HepG2 (cell line): ENCODE measurements at regions not wholly inside any gene's neighbourhood (a gene's known extent, or its start where the extent isn't known, plus 50 kb on each side); places are given as distances from the start of the nearest gene placed in this dataset.

Source experiments
- CHD2 ChIP-seq: IDR thresholded peaks from 2 replicates; pipeline ENCODE4 v1.6.1; 2011; ENCODE audit warnings: low read depth, low read length, improper control_type of control experiment
- FOXJ3 ChIP-seq: sonication (generic); formaldehyde crosslinking; IDR thresholded peaks from 2 replicates; pipeline ENCODE4 v1.4.0; 2020; ENCODE audit warnings: missing genetic modification reagents, mild to moderate bottlenecking, borderline replicate concordance
- FUBP1 ChIP-seq: sonication (generic); formaldehyde crosslinking; IDR thresholded peaks from 2 replicates; pipeline ENCODE4 v1.5.1; 2020; ENCODE audit warnings: missing genetic modification reagents, mild to moderate bottlenecking, borderline replicate concordance
- GABPA ChIP-seq, 2 experiments: IDR thresholded peaks; 2 replicates each; pipeline ENCODE4 v1.6.1; 2011 to 2016; ENCODE audit warnings: low read depth in 2 of 2, low read length in 1 of 2, missing biosample characterization in 1 of 2, missing genetic modification characterization in 1 of 2
- MXI1 ChIP-seq: IDR thresholded peaks from 3 replicates; pipeline ENCODE4 v1.6.1; 2012; ENCODE audit warnings: low read depth, low read length, inconsistent platforms, borderline replicate concordance
- NCOA1 ChIP-seq: sonication (generic); formaldehyde crosslinking; IDR thresholded peaks from 2 replicates; pipeline ENCODE4 v1.9.0; 2021; ENCODE audit warnings: missing genetic modification reagents
- REXO4 ChIP-seq: sonication (generic); formaldehyde crosslinking; IDR thresholded peaks from 2 replicates; pipeline ENCODE4 v1.8.0; 2022; ENCODE audit warnings: missing genetic modification reagents, mild to moderate bottlenecking, borderline replicate concordance
- SOX5 ChIP-seq: IDR thresholded peaks from 2 replicates; pipeline ENCODE4 v1.6.1; 2016; ENCODE audit warnings: borderline replicate concordance
- ZBED4 ChIP-seq: sonication (generic); formaldehyde crosslinking; IDR thresholded peaks from 2 replicates; pipeline ENCODE4 v1.4.0; 2020; ENCODE audit warnings: missing genetic modification reagents, borderline replicate concordance
- ZBTB2 ChIP-seq: sonication (generic); formaldehyde crosslinking; IDR thresholded peaks from 2 replicates; pipeline ENCODE4 v1.8.0; 2022; ENCODE audit warnings: low read depth, missing genetic modification reagents
- ZBTB21 ChIP-seq: sonication (generic); formaldehyde crosslinking; IDR thresholded peaks from 2 replicates; pipeline ENCODE4 v1.4.0; 2020; ENCODE audit warnings: missing genetic modification reagents
- ZNF367 ChIP-seq: sonication (generic); formaldehyde crosslinking; IDR thresholded peaks from 2 replicates; pipeline ENCODE4 v1.4.0; 2020; ENCODE audit warnings: missing genetic modification reagents, borderline replicate concordance
- ZNF546 ChIP-seq: sonication (generic); formaldehyde crosslinking; conservative IDR thresholded peaks from 2 replicates; pipeline ENCODE4 v1.8.1; 2023; ENCODE audit warnings: mild to moderate bottlenecking, missing genetic modification reagents
- ZNF768 ChIP-seq: sonication (generic); formaldehyde crosslinking; IDR thresholded peaks from 2 replicates; pipeline ENCODE4 v1.4.0; 2020; ENCODE audit warnings: missing genetic modification reagents
- ZNF781 ChIP-seq: sonication (generic); formaldehyde crosslinking; IDR thresholded peaks from 2 replicates; pipeline ENCODE4 v1.5.1; 2020; ENCODE audit warnings: borderline replicate concordance, mild to moderate bottlenecking, missing genetic modification reagents; ENCODE audit errors: not compliant biosample characterization
- TF ChIP-seq, protein P1 (sequence below): sonication (generic); formaldehyde crosslinking; IDR thresholded peaks from 2 replicates; pipeline ENCODE4 v1.4.0; 2020; ENCODE audit warnings: mild to moderate bottlenecking, missing genetic modification reagents
- TF ChIP-seq, protein P2 (sequence below): sonication (generic); formaldehyde crosslinking; IDR thresholded peaks from 2 replicates; pipeline ENCODE4 v1.4.0; 2020; ENCODE audit warnings: mild to moderate bottlenecking, missing genetic modification reagents
- TF ChIP-seq, protein P3 (sequence below): IDR thresholded peaks from 2 replicates; pipeline ENCODE4 v1.6.1; 2016
- TF ChIP-seq, protein P4 (sequence below): sonication (generic); formaldehyde crosslinking; IDR thresholded peaks from 2 replicates; pipeline ENCODE4 v1.8.1; 2023; ENCODE audit warnings: missing genetic modification reagents, inconsistent platforms, borderline replicate concordance

DNA sequence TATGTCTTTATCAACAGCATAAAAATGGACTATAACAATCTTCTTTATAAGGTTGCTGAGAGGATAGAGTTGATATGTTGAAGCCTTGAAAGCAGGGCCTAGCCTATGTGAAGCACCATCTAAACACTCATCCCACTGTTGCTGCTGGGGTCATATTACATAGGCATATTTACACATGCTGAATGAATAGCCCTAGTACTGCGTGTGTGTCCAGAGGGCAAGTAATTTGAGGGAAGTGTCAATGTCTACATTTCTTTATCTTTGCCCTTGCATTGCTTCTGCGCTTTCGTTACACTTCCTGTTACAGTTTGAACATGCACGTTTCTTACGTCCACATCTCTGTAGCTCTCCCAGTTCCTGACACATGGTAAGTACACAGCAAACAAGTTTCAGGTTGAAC is 280.3 kb upstream of the ATP5MC3 start (continued):
- 0 out of 2 replicates have a peak, but pooled peaks have one; percentile 24 for TF ChIP-seq FUBP1 (CRISPR knock-in tag)
- TF ChIP-seq, protein P1, sequence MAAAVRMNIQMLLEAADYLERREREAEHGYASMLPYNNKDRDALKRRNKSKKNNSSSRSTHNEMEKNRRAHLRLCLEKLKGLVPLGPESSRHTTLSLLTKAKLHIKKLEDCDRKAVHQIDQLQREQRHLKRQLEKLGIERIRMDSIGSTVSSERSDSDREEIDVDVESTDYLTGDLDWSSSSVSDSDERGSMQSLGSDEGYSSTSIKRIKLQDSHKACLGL (CRISPR knock-in tag), result no peak
- TF ChIP-seq NCOA1 (CRISPR knock-in tag), result no peak
- TF ChIP-seq, protein P2, sequence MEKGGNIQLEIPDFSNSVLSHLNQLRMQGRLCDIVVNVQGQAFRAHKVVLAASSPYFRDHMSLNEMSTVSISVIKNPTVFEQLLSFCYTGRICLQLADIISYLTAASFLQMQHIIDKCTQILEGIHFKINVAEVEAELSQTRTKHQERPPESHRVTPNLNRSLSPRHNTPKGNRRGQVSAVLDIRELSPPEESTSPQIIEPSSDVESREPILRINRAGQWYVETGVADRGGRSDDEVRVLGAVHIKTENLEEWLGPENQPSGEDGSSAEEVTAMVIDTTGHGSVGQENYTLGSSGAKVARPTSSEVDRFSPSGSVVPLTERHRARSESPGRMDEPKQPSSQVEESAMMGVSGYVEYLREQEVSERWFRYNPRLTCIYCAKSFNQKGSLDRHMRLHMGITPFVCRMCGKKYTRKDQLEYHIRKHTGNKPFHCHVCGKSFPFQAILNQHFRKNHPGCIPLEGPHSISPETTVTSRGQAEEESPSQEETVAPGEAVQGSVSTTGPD, result no peak
- no peak for TF ChIP-seq ZNF768
- TF ChIP-seq ZBTB2 (CRISPR knock-in tag), result no peak
- TF ChIP-seq ZBED4, result no peak
- TF ChIP-seq, protein P3, sequence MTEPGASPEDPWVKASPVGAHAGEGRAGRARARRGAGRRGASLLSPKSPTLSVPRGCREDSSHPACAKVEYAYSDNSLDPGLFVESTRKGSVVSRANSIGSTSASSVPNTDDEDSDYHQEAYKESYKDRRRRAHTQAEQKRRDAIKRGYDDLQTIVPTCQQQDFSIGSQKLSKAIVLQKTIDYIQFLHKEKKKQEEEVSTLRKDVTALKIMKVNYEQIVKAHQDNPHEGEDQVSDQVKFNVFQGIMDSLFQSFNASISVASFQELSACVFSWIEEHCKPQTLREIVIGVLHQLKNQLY (CRISPR knock-in tag), result 0 out of 2 replicates have a peak, but pooled peaks have one; percentile 32
- TF ChIP-seq SOX5 (CRISPR knock-in tag), result peak; percentile 87
- no peak for TF ChIP-seq REXO4 (CRISPR knock-in tag)
- TF ChIP-seq ZNF367 (CRISPR knock-in tag), result no peak
- TF ChIP-seq, protein P4, sequence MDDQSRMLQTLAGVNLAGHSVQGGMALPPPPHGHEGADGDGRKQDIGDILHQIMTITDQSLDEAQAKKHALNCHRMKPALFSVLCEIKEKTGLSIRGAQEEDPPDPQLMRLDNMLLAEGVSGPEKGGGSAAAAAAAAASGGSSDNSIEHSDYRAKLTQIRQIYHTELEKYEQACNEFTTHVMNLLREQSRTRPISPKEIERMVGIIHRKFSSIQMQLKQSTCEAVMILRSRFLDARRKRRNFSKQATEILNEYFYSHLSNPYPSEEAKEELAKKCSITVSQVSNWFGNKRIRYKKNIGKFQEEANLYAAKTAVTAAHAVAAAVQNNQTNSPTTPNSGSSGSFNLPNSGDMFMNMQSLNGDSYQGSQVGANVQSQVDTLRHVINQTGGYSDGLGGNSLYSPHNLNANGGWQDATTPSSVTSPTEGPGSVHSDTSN (CRISPR knock-in tag), result no peak
- peak; percentile 56; the same call in 1 of the 2 replicates for TF ChIP-seq ZBTB21 (CRISPR knock-in tag)
- TF ChIP-seq FOXJ3, result peak; percentile 48; the same call in 1 of the 2 replicates
- TF ChIP-seq ZNF781, result no peak
- no peak for TF ChIP-seq GABPA (IDR thresholded peaks at IDR 0.05; ENCODE audit: low read depth, low read length)
- TF ChIP-seq GABPA (CRISPR knock-in tag; IDR thresholded peaks at IDR 0.05; ENCODE audit: low read depth), result peak; percentile 75
- TF ChIP-seq MXI1, result peak; percentile 24; the same call in 1 of the 3 replicates
- no peak for TF ChIP-seq ZNF546 (CRISPR knock-in tag)
- TF ChIP-seq CHD2, result no peak
